ENCODE measurements at regions not wholly inside any gene's neighbourhood (a gene's known extent, or its start where the extent isn't known, plus 50 kb on each side); places are given as distances from the start of the nearest gene placed in this dataset.

GRCh38 chr20:24366336-24367004 is 103.0 kb upstream of the SYNDIG1 start:
- TF ChIP-seq GATA2 (IDR thresholded peaks at IDR 0.05; ENCODE audit: low read depth, low read length): no peak
- no peak for TF ChIP-seq GATA3 (IDR thresholded peaks at IDR 0.05; ENCODE audit: low read depth, low read length)

All from SH-SY5Y (cell line).